Activated B cell treated with CpG ODN at 0.5 μM for 24 hours (primary cell): ENCODE measurements at regions not wholly inside any gene's neighbourhood (a gene's known extent, or its start where the extent isn't known, plus 50 kb on each side); places are given as distances from the start of the nearest gene placed in this dataset.

Experiments
- ATAC-seq: fragments of 200-7000 bp; cut with Tn5 transposase; one replicate; pipeline ENCODE4 v1.10.0; 2021; ENCODE audit warnings: low read depth, mild to moderate bottlenecking, moderate library complexity
- CTCF ChIA-PET: fragments of 350-600 bp; sonication (Branson Sonifier 250); formaldehyde crosslinking; loops from one replicate; lab custom pipeline; 2021; ENCODE audit warnings: antibody characterized with exemption; lab: Charles Lee
- POLR2A ChIA-PET: fragments of 350-600 bp; sonication (Branson Sonifier 250); formaldehyde crosslinking; loops from one replicate; lab custom pipeline; 2021; ENCODE audit warnings: antibody characterized with exemption; lab: Charles Lee
- DNase-seq: peaks from one replicate; pipeline ENCODE4 v3.0.0; 2022
- H3K27ac Mint-ChIP-seq: one replicate; pipeline ENCODE4 v1.8.0; 2020; ENCODE audit warnings: mixed read lengths
- H3K27me3 Mint-ChIP-seq: one replicate; pipeline ENCODE4 v1.8.0; 2021; ENCODE audit warnings: mixed read lengths
- H3K36me3 Mint-ChIP-seq: one replicate; pipeline ENCODE4 v1.8.0; 2021; ENCODE audit warnings: low read depth, mixed read lengths
- H3K4me1 Mint-ChIP-seq: one replicate; pipeline ENCODE4 v1.8.0; 2021; ENCODE audit warnings: mixed read lengths
- H3K4me3 Mint-ChIP-seq: one replicate; pipeline ENCODE4 v1.8.0; 2020; ENCODE audit warnings: mild to moderate bottlenecking, mixed read lengths
- H3K9me3 Mint-ChIP-seq: one replicate; pipeline ENCODE4 v1.8.0; 2020; ENCODE audit warnings: mixed read lengths
- CTCF ChIP-seq: fragments of 200-600 bp; IDR thresholded peaks from one replicate; pipeline ENCODE4 v1.8.0; 2022; ENCODE audit warnings: antibody characterized with exemption, mild to moderate bottlenecking
- intact Hi-C: fragments of 100-400 bp; cut with micrococcal nuclease; formaldehyde crosslinking; loops from one replicate; pipeline ENCODE4 v1.15.1; 2024

GRCh38 chr4:126012691-126013290, 698.0 kb downstream of the FAT4 start:
- Mint-ChIP-seq H3K4me1 (no peaks in the 10 kb centered on the region), H3K27me3 (no peaks in the 10 kb centered on the region), H3K36me3 (no peaks in the 10 kb centered on the region), H3K9me3 (peaks cover 18% of the 10 kb centered on the region), H3K4me3 (no peak overlapping the region), H3K27ac (no peak overlapping the region)
- no peak for DNase-seq
- intact Hi-C loops: no loop called here
- POLR2A ChIA-PET: no interaction called here
- no peak for TF ChIP-seq CTCF
- CTCF ChIA-PET: no interaction called here
- ATAC-seq: no peak

GRCh38 chr4:126018274-126018673, 703.5 kb downstream of the FAT4 start:
- CTCF ChIA-PET: no interaction called here
- intact Hi-C loops: no loop called here

GRCh38 chr4:126023896-126024295, 709.1 kb downstream of the FAT4 start:
- no peak overlapping the region for H3K27ac Mint-ChIP-seq
- no peak for TF ChIP-seq CTCF
- no peaks in the 10 kb centered on the region for H3K4me1 Mint-ChIP-seq
- peaks cover 2% of the 10 kb centered on the region for H3K9me3 Mint-ChIP-seq
- no peak overlapping the region for H3K4me3 Mint-ChIP-seq
- ChIA-PET POLR2A (no interaction called here), CTCF (no interaction called here)
- H3K36me3 Mint-ChIP-seq: no peaks in the 10 kb centered on the region
- DNase-seq (no peak), ATAC-seq (no peak)
- no peaks in the 10 kb centered on the region for H3K27me3 Mint-ChIP-seq
- intact Hi-C loops: no loop called here

More at GRCh38 chr4:126018274-126018673, 703.5 kb downstream of the FAT4 start:
- no peaks in the 10 kb centered on the region for H3K27me3 Mint-ChIP-seq
- no peak overlapping the region for H3K27ac Mint-ChIP-seq
- no peak for TF ChIP-seq CTCF
- H3K9me3 Mint-ChIP-seq: peaks cover 6% of the 10 kb centered on the region
- DNase-seq (no peak), ATAC-seq (no peak)
- H3K4me3 Mint-ChIP-seq: no peak overlapping the region
- no peaks in the 10 kb centered on the region for H3K36me3 Mint-ChIP-seq
- no peaks in the 10 kb centered on the region for H3K4me1 Mint-ChIP-seq
- POLR2A ChIA-PET: no interaction called here

- POLR2A ChIA-PET: no interaction called here
- CTCF ChIA-PET: no interaction called here
- no peak for DNase-seq
Observed at GRCh38 chr4:126027601-126028000, 712.8 kb downstream of the FAT4 start.

DNA sequence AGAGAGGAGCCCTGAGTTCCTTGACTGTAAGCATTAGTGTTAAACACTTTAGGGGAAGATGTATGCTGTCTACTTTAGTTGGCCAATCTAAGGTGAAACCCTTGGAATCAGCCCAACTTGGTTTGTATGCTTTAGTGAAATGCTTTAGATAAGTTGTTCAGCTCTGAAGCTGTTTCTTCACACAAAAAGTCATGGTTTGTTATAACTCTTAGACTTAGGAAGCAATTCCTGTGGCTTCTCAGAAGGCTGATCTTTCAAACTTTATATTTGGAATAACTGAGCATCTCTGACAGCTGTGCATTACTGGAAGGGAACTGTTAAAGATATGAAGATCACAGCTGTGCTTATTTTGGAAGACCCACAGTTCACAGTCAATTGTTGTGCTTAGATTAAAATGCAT, 714.1 kb downstream of the FAT4 start:
- POLR2A ChIA-PET: no interaction called here
- no peaks in the 10 kb centered on the region for H3K27me3 Mint-ChIP-seq
- intact Hi-C loops: no loop called here
- no peak for ATAC-seq
- no peak overlapping the region for H3K27ac Mint-ChIP-seq
- TF ChIP-seq CTCF: no peak
- no peak for DNase-seq
- peaks cover 5% of the 10 kb centered on the region for H3K9me3 Mint-ChIP-seq
- H3K4me3 Mint-ChIP-seq: no peak overlapping the region
- CTCF ChIA-PET: no interaction called here
- H3K36me3 Mint-ChIP-seq: no peaks in the 10 kb centered on the region
- no peaks in the 10 kb centered on the region for H3K4me1 Mint-ChIP-seq

More at GRCh38 chr4:126027601-126028000, 712.8 kb downstream of the FAT4 start:
- Mint-ChIP-seq H3K27me3 (no peaks in the 10 kb centered on the region), H3K4me3 (no peak overlapping the region), H3K4me1 (no peaks in the 10 kb centered on the region), H3K27ac (no peak overlapping the region), H3K9me3 (peaks cover 5% of the 10 kb centered on the region), H3K36me3 (no peaks in the 10 kb centered on the region)
- no peak for ATAC-seq
- no peak for TF ChIP-seq CTCF
- intact Hi-C loops: no loop called here
